ENCODE measurements at regions not wholly inside any gene's neighbourhood (a gene's known extent, or its start where the extent isn't known, plus 50 kb on each side); places are given as distances from the start of the nearest gene placed in this dataset.

- Histone ChIP-seq H3K4me3 (no peak overlapping the region), H3K9me3 (no peaks in the 10 kb centered on the region), H3K27ac (no peak overlapping the region), H3K4me2 (no peak overlapping the region), H3K4me1 (no peaks in the 10 kb centered on the region)
- no peak for DNase-seq (ENCODE audit: low read depth in 1 of 2, low spot score in 1 of 2)
- TF ChIP-seq FOXS1 (CRISPR knock-in tag; IDR thresholded peaks at IDR 0.05) (no peak), MAFK (IDR thresholded peaks at IDR 0.05; ENCODE audit: partially characterized antibody) (no peak)
- FAIRE-seq = no peak
- ATAC-seq = no peak
- WGBS (ENCODE audit: missing lambda C conversion rate) = 8% methylated on average over 5 of the region's 5 CpGs
- ChIA-PET POLR2A (no interaction called here), CTCF (interaction anchor here (0.5 kb wide), 1 partner anchor 338 kb away, joined by 3 read pairs; no protein-coding TSS in a partner anchor)
These were observed 141.3 kb upstream of the PDZRN3 start for GRCh38 chr3:73765878-73766545.

- no peak for DNase-seq (ENCODE audit: low read depth in 1 of 2, low spot score in 1 of 2)
- Histone ChIP-seq H3K9me3 (no peaks in the 10 kb centered on the region), H3K4me3 (no peak overlapping the region), H3K4me1 (no peaks in the 10 kb centered on the region), H3K27ac (no peak overlapping the region), H3K4me2 (no peak overlapping the region)
- ChIA-PET CTCF (no interaction called here), POLR2A (no interaction called here)
- no peak for FAIRE-seq
- 11% methylated on average over 5 of the region's 5 CpGs for WGBS (ENCODE audit: missing lambda C conversion rate)
- TF ChIP-seq CHD2 (IDR thresholded peaks at IDR 0.05; ENCODE audit: low read length, partially characterized antibody) (no peak), ZC3H11A (IDR thresholded peaks at IDR 0.05) (no peak), ESRRA (IDR thresholded peaks at IDR 0.05; ENCODE audit: borderline replicate concordance, low read length) (no peak), BCL3 (IDR thresholded peaks at IDR 0.05) (no peak), PBX3 (IDR thresholded peaks at IDR 0.05) (no peak), POLR2AphosphoS2 (conservative IDR thresholded peaks at IDR 0.05; ENCODE audit: low read length) (no peak), FOSB (CRISPR knock-in tag; IDR thresholded peaks at IDR 0.05) (no peak), HOXB13 (CRISPR knock-in tag; IDR thresholded peaks at IDR 0.05; ENCODE audit: low read depth) (no peak), ZSCAN20 (CRISPR knock-in tag; IDR thresholded peaks at IDR 0.05) (no peak), MAX (IDR thresholded peaks at IDR 0.05) (no peak), CTCF (IDR thresholded peaks at IDR 0.05) (no peak), RNF2 (IDR thresholded peaks at IDR 0.05; ENCODE audit: borderline replicate concordance, low read depth) (no peak), FOSL2 (IDR thresholded peaks at IDR 0.05) (no peak), FOSL2 (CRISPR knock-in tag; IDR thresholded peaks at IDR 0.05) (no peak), GATA3 (IDR thresholded peaks at IDR 0.05; ENCODE audit: borderline replicate concordance) (no peak), REST (IDR thresholded peaks at IDR 0.05) (no peak), MAZ (IDR thresholded peaks at IDR 0.05; ENCODE audit: borderline replicate concordance, low read depth, low read length) (no peak), RCOR1 (IDR thresholded peaks at IDR 0.05; ENCODE audit: low read depth, low read length) (no peak)
- ATAC-seq = no peak
These were observed 138.1 kb upstream of the PDZRN3 start for GRCh38 chr3:73762855-73763254.
